ENCODE measurements at regions not wholly inside any gene's neighbourhood (a gene's known extent, or its start where the extent isn't known, plus 50 kb on each side); places are given as distances from the start of the nearest gene placed in this dataset.

- Histone ChIP-seq H3K36me3 (ENCODE audit: low read depth, missing control alignments) (no peaks in the 10 kb centered on the region), H3K27ac (no peak overlapping the region), H3K27me3 (no peaks in the 10 kb centered on the region), H3K9me3 (no peaks in the 10 kb centered on the region), H3K4me1 (no peaks in the 10 kb centered on the region), H3K4me3 (no peak overlapping the region)
- DNase-seq, result no peak
- intact Hi-C loops (cut with DNase I; ENCODE audit: low total_unique reads), result no loop called here
- WGBS, 2 donors, result 88 to 90% methylated on average over 6 of the region's 6 CpGs
- TF ChIP-seq, protein P1, sequence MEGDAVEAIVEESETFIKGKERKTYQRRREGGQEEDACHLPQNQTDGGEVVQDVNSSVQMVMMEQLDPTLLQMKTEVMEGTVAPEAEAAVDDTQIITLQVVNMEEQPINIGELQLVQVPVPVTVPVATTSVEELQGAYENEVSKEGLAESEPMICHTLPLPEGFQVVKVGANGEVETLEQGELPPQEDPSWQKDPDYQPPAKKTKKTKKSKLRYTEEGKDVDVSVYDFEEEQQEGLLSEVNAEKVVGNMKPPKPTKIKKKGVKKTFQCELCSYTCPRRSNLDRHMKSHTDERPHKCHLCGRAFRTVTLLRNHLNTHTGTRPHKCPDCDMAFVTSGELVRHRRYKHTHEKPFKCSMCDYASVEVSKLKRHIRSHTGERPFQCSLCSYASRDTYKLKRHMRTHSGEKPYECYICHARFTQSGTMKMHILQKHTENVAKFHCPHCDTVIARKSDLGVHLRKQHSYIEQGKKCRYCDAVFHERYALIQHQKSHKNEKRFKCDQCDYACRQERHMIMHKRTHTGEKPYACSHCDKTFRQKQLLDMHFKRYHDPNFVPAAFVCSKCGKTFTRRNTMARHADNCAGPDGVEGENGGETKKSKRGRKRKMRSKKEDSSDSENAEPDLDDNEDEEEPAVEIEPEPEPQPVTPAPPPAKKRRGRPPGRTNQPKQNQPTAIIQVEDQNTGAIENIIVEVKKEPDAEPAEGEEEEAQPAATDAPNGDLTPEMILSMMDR (IDR thresholded peaks at IDR 0.05), result no peak
- no peak for TF ChIP-seq POLR2A (IDR thresholded peaks at IDR 0.05)
Measured at GRCh38 chr4:130653842-130654241, 1557.9 kb downstream of the C4orf33 start.

- H3K27ac ChIP-seq, result no peak overlapping the region
- H3K27me3 ChIP-seq, result no peaks in the 10 kb centered on the region
- H3K9me3 ChIP-seq, result no peaks in the 10 kb centered on the region
- TF ChIP-seq POLR2A (IDR thresholded peaks at IDR 0.05), result no peak
- TF ChIP-seq, protein P1 (IDR thresholded peaks at IDR 0.05), result no peak
- H3K36me3 ChIP-seq (ENCODE audit: low read depth, missing control alignments), result no peaks in the 10 kb centered on the region
- intact Hi-C loops (cut with DNase I; ENCODE audit: low total_unique reads), result no loop called here
- 38 to 48% methylated on average over 2 of the region's 2 CpGs for WGBS, 2 donors
- no peak for DNase-seq
- H3K4me3 ChIP-seq, result no peak overlapping the region
- H3K4me1 ChIP-seq, result no peaks in the 10 kb centered on the region
Measured at GRCh38 chr4:130659320-130659719, 1563.4 kb downstream of the C4orf33 start.

DNA sequence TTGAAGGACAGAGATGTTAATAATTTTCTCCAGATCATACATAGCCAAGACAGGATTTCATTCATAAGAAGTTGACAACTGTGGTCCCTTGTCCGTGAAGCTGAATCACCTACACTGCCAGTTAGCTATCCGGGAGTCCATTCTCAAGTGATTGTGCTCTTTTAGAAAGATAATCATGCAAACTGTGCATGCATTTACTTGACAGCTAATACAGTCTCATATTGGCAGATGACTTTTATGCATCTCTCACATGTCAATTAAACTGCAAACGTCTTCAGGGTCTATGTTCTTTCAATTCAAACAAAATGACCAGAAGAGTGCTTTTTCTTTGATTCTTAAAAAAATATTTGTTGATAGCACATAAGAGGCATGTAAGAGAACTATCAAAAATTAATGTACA, 1572.9 kb downstream of the C4orf33 start:
- intact Hi-C loops (cut with DNase I; ENCODE audit: low total_unique reads), result no loop called here
- Histone ChIP-seq H3K9me3 (no peaks in the 10 kb centered on the region), H3K27me3 (no peaks in the 10 kb centered on the region), H3K36me3 (ENCODE audit: low read depth, missing control alignments) (no peaks in the 10 kb centered on the region), H3K4me3 (no peak overlapping the region), H3K4me1 (no peaks in the 10 kb centered on the region), H3K27ac (no peak overlapping the region)
- no peak for DNase-seq
- TF ChIP-seq, protein P1 (IDR thresholded peaks at IDR 0.05), result no peak
- TF ChIP-seq POLR2A (IDR thresholded peaks at IDR 0.05), result no peak
- 73 to 76% methylated on average over 3 of the region's 3 CpGs for WGBS, 2 donors

GRCh38 chr4:130675266-130675665, 1579.3 kb downstream of the C4orf33 start:
- Histone ChIP-seq H3K27ac (no peak overlapping the region), H3K36me3 (ENCODE audit: low read depth, missing control alignments) (no peaks in the 10 kb centered on the region), H3K27me3 (no peaks in the 10 kb centered on the region), H3K4me1 (no peaks in the 10 kb centered on the region), H3K4me3 (no peak overlapping the region), H3K9me3 (no peaks in the 10 kb centered on the region)
- no peak for TF ChIP-seq POLR2A (IDR thresholded peaks at IDR 0.05)
- TF ChIP-seq, protein P1 (IDR thresholded peaks at IDR 0.05), result no peak
- no peak for DNase-seq
- WGBS, 2 donors, result 73 to 76% methylated on average over 2 of the region's 2 CpGs
- intact Hi-C loops (cut with DNase I; ENCODE audit: low total_unique reads), result no loop called here

DNA sequence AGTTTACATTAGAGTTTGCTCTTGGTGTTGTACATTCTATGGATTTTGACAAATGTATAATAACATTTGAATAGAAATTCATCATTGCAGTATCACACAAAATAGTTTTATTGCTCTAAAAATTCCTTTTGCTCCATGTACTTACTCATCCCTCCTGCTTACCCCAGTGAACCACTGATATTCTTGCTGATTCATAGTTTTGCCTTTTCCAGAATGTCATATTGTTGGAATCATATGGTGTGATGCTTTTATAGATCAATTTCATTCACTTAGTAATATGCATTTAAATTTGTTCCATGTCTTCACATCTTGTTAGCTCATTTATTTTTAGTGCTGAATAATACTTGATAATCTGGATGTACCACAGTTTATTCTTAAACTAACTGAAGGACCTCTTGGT, 1593.2 kb downstream of the C4orf33 start:
- no peaks in the 10 kb centered on the region for H3K36me3 ChIP-seq (ENCODE audit: low read depth, missing control alignments)
- no peaks in the 10 kb centered on the region for H3K27me3 ChIP-seq
- no peak for TF ChIP-seq POLR2A (IDR thresholded peaks at IDR 0.05)
- TF ChIP-seq, protein P1 (IDR thresholded peaks at IDR 0.05), result no peak
- intact Hi-C loops (cut with DNase I; ENCODE audit: low total_unique reads), result no loop called here
- H3K9me3 ChIP-seq, result no peaks in the 10 kb centered on the region
- H3K4me1 ChIP-seq, result no peaks in the 10 kb centered on the region
- no peak overlapping the region for H3K4me3 ChIP-seq
- no peak for DNase-seq
- H3K27ac ChIP-seq, result no peak overlapping the region

All from testis (tissue), 2 donors.